Superior temporal gyrus (tissue), 1 donor: ENCODE measurements at regions not wholly inside any gene's neighbourhood (a gene's known extent, or its start where the extent isn't known, plus 50 kb on each side); places are given as distances from the start of the nearest gene placed in this dataset.
"Not testable (repeated sequence)": the region's sequence is repeated elsewhere in the genome, so short reads cannot be mapped to it uniquely, and the experiment has no call there.

Experiments
- DNase-seq: peaks from one replicate; pipeline ENCODE4 v3.0.0-alpha.2; 2016; ENCODE audit errors: extremely low spot score

DNA sequence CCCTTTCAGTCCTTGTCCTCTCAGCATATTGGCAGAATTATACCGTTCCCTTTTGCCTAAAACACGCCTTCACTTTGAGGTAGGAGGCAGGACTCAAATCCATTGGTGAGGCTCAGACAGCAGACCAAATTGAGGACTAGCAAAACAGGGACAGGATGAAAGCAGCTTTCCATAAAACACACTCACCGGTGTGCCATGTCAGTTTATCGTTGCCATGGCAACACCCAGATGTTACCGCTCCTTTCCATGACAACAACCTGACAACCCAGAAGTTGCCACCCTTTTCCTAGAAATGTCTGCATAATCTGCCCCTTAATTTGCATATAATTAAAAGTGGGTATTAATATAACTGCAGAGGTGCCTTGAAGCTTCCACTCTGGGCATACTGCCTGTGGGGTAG, 730.4 kb downstream of the METTL4 start:
- DNase-seq, result no peak

DNA sequence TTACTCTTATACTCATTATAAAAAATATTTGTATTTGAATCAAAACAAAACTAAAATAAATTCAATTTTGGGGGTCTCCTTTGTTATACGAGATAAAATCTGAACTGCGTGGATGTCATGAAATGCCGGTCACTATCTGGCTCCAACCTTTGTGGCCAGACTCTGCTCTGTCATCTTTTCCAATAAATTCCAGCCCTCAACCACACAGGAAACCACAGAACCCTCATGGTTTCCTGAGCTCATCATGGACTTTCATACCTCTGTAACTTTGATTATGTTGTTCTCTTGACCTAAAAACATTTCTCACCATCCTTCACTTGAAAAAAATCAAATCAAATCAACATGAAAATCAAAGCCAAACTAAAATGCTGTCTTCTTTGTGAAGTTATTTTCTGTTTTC, 724.7 kb downstream of the METTL4 start:
- no peak for DNase-seq

DNA sequence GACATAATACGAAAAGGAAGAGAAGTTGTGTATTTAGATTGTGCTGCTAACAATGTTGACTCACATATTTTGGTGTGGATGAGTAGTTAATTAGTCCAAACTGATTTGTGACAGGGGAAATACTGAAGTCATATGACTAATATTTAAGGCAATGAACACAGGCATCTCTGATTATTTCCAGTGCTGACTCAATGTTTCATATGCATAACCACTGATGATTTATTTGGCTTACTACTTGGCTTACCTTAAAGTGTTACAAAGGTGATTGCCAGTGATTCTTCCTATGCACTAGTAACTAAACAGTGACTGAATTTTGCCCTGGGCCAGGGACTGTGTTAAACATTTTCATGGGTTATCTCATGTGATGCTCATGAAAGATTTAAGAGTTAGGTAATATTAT, 722.6 kb downstream of the METTL4 start:
- DNase-seq, result no peak

DNA sequence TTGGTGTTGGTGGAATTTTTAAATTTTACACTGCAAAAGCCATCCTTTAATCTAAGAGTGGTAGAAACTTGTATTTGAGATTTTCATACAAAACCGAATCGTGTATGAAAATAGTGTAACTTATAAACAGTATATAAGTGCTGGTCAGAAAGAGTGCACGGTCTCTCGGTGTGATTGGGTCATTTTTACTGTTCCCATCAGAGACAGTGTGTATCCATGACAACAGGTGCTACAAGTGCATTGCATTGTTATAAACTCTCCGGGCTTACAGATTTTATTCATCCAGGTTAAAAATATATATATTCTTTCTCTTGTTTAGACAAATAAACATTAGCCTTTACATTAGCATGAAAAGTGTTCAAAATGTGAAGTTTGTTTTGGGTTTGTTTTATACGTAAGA, 721.9 kb downstream of the METTL4 start:
- DNase-seq, result no peak

DNA sequence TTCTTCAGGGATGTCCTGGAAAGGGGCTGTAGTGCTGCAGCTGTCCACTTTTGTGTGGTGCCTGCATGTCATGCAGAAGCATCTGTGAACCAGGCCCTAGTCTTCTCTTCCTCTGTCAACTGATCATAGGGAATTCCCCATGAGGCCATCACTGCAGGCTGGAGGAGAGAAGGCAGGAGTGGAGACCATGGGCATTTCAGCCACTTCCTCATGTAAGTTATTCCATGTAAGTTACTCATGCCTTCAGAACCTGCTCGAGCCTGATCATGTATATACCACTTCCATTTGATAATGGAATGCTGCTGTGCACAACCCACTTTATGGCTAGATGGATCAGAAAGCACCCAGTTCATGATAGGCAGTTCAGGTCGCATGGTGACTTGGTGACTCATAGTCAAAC, 714.0 kb downstream of the METTL4 start:
- not testable (repeated sequence) for DNase-seq

DNA sequence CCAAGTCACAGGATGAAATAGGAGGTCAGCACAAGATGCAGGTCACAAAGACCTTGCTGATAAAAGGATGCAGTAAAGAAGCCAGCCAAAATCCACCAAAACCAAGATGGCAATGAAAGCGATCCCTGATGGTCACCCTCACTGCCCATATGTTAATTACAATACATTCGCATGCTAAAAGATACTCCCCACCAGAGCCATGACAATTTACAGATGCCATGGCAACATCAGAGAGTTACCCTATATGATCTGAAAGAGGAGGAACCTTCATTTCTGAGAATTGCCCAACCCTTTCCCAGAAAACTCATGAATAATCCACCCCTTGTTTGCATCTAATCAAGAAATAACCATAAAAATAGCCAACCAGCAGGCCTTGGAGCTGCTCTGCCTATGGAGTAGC, 709.8 kb downstream of the METTL4 start:
- DNase-seq, result no peak

DNA sequence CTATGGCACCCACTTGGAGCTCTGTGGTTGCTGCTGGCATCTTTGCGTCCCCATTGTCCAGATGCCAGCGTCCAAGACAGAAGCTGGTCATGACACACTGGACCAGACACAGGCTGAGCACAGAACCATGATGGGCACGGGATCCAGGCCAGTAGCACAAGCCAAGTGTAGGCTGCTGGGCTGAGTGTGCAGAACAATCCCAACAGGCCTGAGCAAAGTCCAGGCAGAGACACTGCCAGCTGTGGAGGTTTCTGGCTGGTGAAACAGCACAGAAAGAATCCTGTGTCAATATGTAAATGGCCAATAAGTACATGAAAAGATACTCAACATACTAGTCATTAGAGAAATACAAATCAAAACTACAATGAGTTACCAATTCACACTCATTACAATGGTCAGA, 705.4 kb downstream of the METTL4 start:
- DNase-seq, result no peak

DNA sequence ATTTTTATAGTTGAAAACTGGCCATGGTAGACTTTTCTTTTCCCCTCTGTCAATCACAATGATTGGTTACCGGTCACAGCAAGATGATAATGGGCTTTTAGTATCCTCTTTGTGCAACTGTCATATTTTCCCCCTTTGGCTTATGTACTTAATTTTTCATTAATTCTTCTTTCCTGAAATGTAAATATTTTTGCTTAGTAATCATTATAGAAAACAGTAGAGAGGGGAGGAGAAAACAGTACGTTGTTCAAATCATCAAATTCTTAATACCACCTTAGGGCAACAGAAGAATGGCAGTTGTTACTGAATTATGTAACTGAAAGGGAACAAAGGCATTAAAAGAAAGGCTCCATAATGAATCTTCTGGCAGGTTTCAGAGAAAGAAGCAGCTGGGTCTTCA, 699.0 kb downstream of the METTL4 start:
- DNase-seq, result no peak

DNA sequence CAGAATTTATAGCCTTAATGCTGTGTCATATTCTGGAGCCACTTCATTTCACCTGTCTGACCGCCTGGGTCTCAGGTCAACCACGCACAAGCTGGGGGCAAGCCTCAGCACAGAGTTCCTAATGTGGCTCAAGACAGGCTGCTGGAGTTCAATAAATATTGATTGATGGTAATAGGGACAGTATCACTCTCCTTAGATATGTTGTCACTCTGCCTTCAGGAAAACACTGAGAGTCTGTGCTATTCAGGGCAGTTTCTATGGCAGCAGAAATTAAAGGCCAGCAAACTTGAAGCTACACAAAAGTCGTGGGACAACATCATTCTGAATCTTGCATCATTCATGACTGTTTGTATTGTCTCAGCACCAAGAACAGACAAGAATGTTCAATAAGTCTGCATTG, 696.1 kb downstream of the METTL4 start:
- no peak for DNase-seq

DNA sequence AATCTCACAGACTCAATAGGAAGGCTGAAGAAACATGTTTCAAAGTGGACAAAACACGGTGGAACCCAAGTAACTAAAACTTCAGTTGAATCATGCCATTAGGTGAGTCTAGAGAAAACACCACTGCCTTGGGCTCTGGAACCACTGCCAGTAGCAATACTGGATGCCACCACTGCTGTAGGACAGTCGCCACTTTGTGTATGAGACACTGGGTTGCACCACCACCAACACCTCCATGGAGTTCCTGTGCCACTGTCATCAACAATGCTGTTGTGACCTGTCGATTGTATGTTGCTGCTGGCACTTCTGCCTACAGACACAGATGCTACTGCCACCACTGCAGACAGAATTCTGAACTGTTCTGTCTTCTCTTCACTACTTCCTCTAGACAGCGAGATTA, 686.7 kb downstream of the METTL4 start:
- no peak for DNase-seq

DNA sequence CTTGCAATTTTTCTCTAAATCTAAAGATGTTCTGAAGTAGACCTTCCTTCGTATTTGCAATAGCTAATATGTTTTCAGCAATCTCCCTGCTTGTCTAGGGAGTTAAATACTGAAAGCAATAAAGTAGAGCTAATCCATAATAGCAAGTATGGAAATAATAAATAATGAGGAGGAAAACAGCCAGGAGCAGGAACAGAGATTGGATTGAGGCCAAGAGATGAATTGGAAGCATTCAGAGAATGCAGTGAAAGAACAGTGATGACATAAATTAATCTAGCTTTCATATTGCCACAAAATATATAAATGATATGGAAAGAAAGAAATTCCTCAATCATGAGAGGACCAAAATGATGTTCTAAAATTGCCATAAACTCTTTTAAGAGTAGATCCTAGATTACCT, 679.7 kb downstream of the METTL4 start:
- DNase-seq, result no peak

DNA sequence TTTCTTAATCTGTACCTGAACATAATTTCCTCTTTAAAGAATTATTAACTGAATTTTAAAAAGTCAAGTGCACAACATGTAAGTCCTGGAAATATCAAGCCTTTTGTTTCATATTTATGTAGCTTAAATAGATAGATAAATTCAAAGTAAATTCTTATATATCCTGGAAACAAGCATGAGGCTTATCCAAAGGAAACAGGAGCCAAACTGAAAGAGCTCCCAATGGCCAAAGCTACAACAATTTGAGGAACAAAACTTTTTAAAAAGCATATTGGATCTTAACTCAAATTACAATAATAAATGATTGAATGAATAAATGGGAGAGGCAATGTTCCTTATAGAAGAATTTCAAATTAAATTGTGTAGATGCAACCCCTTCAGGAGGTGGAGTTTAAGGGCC, 679.1 kb downstream of the METTL4 start:
- DNase-seq, result no peak

DNA sequence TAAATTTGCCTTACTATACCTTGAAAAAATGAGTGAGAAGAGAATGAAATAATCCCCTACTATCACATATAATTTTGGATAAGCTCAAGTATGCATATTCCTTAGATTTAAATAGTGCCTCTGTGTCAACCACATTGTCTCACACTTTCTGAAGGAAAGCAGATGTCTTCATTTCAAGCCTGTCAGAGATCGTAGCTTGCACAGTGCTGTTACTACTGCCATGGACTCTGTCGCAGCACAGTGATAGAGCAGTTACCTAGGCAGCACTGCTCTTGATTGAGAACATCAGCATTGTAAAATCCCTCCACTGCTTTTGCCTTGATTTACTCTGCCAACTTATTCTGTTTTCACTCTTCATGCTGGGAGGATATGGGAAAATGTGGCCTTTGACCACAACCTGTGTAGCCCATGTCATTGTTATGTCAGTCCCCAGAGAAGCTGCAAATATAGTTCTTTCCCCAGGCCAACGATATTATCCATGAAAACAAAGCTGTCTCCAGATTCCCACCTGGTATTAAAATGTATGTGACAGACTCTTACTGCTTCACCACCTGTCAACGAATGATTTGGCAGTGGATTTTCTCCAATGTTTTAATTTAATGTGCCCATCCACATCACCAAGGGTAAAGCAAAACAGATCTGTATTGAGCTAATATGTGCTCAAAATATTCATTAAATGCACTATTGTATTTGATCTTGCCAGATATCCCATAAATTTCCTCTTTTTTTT, 675.7 kb downstream of the METTL4 start:
- DNase-seq, result no peak

DNA sequence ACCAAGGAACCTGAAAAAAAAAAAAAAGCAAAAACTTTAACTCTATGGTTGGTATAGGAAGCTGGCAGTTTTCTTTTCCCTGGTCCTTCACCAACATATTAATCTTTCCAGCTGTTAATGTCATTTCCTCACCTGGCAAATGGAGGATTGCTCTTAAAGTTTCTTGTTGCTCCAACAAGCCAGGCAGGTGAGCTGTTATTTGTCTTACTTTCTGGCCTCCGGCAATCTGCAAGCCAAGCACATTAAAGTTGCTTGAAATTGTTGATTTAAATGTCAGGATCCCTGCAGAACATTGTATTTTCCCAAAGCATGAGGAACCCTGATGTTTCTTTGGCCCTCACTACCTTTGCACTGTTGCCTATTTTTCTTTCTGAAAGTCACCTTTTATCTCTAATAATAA, 664.9 kb downstream of the METTL4 start:
- no peak for DNase-seq

DNA sequence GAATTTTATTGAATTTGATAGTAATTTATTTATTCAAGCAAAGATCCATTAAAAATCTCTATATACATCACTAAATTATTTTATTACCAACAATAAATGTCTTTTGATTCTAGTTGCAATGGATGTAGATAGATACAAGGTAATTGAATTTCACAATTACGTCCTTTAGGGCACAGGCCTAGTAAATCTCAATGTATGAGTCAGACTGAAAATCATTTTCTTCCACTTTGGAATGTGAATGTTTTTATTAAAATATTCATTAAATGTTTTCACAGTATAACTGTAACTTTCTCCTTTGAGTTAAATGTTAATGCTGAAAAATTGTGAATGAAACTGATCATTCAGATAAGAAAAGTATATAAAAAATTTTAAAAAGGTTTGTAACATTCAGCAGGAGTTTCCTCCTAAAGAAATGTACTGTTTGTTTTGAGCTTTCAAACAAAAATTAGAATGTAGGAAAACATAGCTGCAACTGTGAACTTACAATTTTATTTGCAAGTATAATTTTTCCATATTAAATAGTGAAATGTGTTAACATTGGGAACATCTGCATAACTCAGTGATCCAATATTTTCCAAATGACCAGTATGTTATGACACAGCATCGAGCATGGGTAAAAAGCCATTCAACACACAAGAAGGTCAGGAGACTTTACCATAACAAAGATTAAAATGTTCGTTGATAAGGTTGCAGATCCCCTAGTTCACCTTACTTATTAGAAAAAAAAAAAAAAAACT, 663.7 kb downstream of the METTL4 start:
- DNase-seq, result no peak

DNA sequence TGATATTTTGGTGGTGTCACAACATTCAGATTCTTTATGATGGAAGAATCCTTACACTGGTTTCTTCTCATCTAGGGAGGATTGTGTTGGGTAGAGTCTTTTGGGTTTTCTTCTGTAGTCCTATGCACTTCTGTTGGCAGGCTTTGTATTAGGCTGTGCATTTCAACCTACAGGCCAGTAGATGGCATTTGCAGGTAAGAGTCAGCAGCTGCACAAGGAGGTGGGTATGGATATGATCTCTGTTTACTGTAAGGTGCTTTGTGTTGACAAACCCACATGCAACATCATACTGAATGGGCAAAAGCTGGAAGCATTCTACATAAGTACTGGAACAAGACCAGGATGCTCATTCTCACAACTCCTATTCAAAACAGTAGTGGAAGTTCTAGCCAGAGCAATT, 656.8 kb downstream of the METTL4 start:
- DNase-seq, result no peak

DNA sequence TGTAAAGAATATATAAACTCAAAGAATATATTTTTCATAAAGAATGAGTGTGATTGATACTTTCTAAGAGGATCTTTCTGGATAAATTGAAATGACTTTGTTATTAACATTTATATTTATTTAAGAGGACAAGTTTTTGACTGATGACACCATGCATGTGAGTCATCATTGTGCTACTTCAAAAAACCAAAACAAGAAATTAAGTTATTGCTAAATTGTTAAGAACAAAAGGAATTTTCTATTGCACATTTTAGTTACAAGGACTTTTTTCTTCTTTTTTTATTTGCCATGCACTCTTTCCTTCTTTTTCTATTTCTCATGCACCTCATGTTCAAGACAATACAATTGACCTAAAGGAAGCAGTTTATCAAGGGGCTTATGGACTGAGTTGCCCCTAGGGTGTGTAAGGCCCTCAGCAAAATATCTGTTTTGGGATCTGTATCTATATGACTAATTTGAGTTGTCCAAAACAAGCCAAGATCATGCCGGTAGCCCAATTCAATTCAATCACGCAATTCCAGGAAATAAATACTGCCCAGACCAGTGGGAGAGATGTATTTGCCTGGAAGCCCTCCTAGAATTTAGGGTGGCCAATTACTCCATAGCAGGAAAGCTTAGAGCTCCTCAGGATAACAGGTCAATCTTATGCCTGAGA, 654.3 kb downstream of the METTL4 start:
- no peak for DNase-seq

DNA sequence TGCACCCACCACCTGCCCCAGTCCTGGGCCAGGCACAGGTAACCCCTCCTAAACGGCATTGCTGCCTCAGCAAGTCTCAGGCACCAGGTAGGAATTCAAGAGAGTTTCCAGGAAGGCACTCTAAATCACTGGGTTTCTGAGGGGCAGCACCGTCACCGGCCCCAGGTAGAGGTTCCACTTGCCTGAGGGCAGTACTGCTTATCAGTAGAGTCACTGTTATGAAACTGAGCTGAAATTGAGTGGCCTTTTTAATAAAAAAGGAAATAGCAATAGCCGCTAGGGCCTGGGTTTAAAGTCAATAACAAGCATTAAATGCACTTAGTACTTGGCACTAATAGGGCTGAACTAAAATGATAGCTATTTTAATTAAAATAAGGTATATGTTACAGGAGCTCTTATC, 653.7 kb downstream of the METTL4 start:
- DNase-seq, result no peak

DNA sequence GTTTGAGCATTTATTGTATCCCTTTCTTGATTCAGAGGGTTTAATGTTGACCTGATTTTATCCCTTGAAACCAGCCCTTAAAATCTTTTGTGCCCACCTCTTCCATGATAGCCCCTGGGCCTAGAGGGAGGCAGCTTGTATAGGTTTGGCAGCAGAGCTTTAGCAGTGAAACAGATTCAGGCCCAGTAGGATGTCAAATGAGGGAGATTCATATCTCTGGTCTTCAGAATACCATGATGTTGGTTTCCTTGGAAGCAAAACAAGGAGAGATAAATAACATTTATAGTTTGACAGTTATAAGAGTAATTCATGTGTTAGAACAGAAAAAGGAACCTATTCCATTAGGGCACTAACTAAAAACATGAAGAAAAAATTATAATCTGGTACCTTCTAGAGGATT, 649.2 kb downstream of the METTL4 start:
- DNase-seq, result no peak

DNA sequence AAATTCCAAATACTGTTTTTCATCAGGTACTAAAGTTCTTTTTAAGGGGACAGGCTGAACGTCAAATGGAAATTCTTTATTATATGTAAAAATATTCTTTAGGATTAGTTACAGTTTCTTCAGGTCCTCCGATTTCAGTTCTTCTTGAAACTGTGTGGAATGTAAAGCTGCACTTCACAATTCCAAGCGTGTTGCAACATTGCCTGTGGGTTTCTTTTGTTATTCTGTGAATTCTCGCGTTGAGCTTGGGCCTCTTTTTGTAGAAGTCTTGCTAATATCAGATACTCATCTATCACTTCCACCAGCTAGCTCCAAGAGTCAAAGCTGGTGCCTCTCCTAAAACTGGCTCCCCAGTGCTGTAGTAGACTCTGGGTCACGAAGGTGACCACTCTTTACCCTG, 642.6 kb downstream of the METTL4 start:
- no peak for DNase-seq

DNA sequence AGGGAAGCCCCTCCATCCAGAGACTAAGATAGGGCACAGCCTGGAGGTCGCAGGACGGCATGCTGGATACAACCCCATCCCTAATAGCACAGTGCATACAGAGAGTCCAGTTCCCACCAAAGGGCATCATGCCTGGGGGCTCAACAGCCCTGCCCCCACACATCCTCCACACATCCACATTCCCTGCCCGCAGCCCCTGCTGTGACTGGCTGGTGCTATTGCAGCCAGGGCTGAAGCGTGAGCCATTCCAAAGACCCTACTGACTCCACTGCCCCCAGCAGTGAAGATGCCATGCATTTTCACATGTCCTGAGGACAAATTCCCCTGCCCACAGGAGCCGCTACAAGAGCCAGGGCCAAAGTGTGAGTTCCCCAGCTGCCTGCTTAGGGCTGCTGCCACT, 641.6 kb downstream of the METTL4 start:
- DNase-seq, result no peak

DNA sequence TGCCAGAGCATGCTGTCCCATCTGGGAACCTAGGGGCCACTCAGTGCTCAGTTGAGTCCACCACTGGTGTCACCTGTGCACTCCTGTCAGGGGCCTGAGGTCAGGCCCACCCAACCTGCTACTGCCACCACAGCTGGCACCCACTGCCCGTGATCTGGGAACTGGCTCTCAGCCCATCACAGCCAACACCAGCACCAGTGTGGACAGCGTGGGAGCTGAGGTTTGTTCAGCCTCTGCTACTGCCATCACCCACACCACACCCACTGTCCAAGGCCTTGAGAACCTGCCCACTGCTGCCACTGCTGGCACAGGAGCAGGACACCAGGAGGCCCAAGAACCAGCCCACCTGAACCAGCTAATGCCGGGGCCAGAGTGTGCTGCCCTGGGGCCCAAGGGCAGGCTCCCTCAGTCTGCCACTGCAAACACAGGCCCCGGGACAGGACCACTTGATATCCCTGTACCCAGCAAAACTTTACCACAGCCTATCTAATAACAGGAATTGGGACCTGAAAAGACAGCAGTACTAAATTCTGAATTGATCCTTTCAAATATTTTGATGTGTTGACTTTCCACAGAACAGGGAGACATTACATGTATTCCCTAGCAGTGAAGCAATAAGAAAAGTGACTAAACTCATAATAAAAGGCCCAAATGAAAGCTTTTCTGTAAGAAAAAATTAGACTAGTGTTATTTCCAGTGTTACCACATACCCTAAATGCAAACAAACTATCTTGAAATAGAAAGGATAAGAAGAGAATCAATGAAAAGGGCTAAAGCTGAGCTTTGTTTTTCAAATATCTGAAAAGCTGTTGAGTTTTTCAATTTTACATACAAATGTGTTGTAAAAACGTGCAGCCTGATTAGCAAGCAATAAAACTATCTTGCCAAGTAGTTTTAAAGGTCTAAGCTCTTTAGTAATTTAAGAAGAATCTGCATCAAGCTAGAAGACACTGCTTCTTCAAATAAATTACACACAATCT, 640.7 kb downstream of the METTL4 start:
- no peak for DNase-seq
